NT2/D1 (cell line): ENCODE measurements at regions not wholly inside any gene's neighbourhood (a gene's known extent, or its start where the extent isn't known, plus 50 kb on each side); places are given as distances from the start of the nearest gene placed in this dataset.
A peak's percentile ranks its signal among the peaks of the same experiment; 100 is the strongest.
"Not testable (repeated sequence)": the region's sequence is repeated elsewhere in the genome, so short reads cannot be mapped to it uniquely, and the experiment has no call there.

ENCODE experiments used
- DNase-seq: peaks from one replicate; pipeline ENCODE4 v3.0.0-alpha.2; 2011; ENCODE audit warnings: low read depth, low spot score
- H3K27me3 ChIP-seq: 2 replicates; pipeline ENCODE4 v1.6.0; 2011; ENCODE audit warnings: mild to moderate bottlenecking; ENCODE audit not compliant: insufficient read length, insufficient read depth
- H3K36me3 ChIP-seq: 2 replicates; pipeline ENCODE4 v1.6.1; 2011; ENCODE audit warnings: mild to moderate bottlenecking, low read length, mixed read lengths; ENCODE audit not compliant: insufficient read depth, insufficient read length
- H3K4me1 ChIP-seq: 2 replicates; pipeline ENCODE4 v1.5.1; 2011; ENCODE audit not compliant: insufficient read depth, insufficient read length
- H3K4me3 ChIP-seq: 2 replicates; pipeline ENCODE4 v1.5.1; 2011; ENCODE audit warnings: low read depth; ENCODE audit not compliant: insufficient read length
- H3K9ac ChIP-seq: 2 replicates; pipeline ENCODE4 v1.6.0; 2011; ENCODE audit warnings: low read depth; ENCODE audit not compliant: insufficient read length
- H3K9me3 ChIP-seq: 2 replicates; pipeline ENCODE4 v1.5.1; 2011; ENCODE audit warnings: mild to moderate bottlenecking, low read length; ENCODE audit not compliant: insufficient read depth
- SUZ12 ChIP-seq: IDR thresholded peaks from 2 replicates; pipeline ENCODE4 v1.6.1; 2011; ENCODE audit not compliant: insufficient read length, insufficient read depth; ENCODE audit errors: extremely low read depth
- YY1 ChIP-seq: IDR thresholded peaks from 2 replicates; pipeline ENCODE4 v1.6.1; 2011; ENCODE audit not compliant: insufficient read length, insufficient read depth
- ZNF274 ChIP-seq: IDR thresholded peaks from 2 replicates; pipeline ENCODE4 v1.6.1; 2011; ENCODE audit warnings: mild to moderate bottlenecking, low read depth, low read length

GRCh38 chr7:97280950-97281349, 163.5 kb downstream of the SDHAF3 start:
- TF ChIP-seq YY1 (no peak), SUZ12 (no peak), ZNF274 (no peak)
- Histone ChIP-seq H3K4me1 (no peaks in the 10 kb centered on the region), H3K9me3 (no peaks in the 10 kb centered on the region), H3K27me3 (no peaks in the 10 kb centered on the region), H3K4me3 (no peak overlapping the region), H3K9ac (no peak overlapping the region), H3K36me3 (no peaks in the 10 kb centered on the region)
- DNase-seq = no peak

- no peak overlapping the region for H3K4me3 ChIP-seq
- no peaks in the 10 kb centered on the region for H3K4me1 ChIP-seq
- no peaks in the 10 kb centered on the region for H3K9me3 ChIP-seq
- no peak for DNase-seq
- H3K36me3 ChIP-seq = no peaks in the 10 kb centered on the region
- H3K27me3 ChIP-seq = no peaks in the 10 kb centered on the region
- TF ChIP-seq ZNF274 (no peak), SUZ12 (no peak), YY1 (no peak)
- no peak overlapping the region for H3K9ac ChIP-seq
Measured at GRCh38 chr7:97285348-97285747, 167.8 kb downstream of the SDHAF3 start.

GRCh38 chr7:97293031-97293430, 175.5 kb downstream of the SDHAF3 start:
- no peak for DNase-seq
- Histone ChIP-seq H3K27me3 (no peaks in the 10 kb centered on the region), H3K4me3 (no peak overlapping the region), H3K4me1 (no peaks in the 10 kb centered on the region), H3K36me3 (no peaks in the 10 kb centered on the region), H3K9me3 (no peaks in the 10 kb centered on the region), H3K9ac (no peak overlapping the region)
- TF ChIP-seq YY1 (no peak), SUZ12 (no peak), ZNF274 (no peak)

GRCh38 chr7:97298561-97298960, 181.1 kb downstream of the SDHAF3 start:
- H3K4me3 ChIP-seq = no peak overlapping the region
- TF ChIP-seq ZNF274 (no peak), SUZ12 (no peak), YY1 (no peak)
- H3K36me3 ChIP-seq = no peaks in the 10 kb centered on the region
- no peaks in the 10 kb centered on the region for H3K9me3 ChIP-seq
- H3K27me3 ChIP-seq = no peaks in the 10 kb centered on the region
- H3K4me1 ChIP-seq = no peaks in the 10 kb centered on the region
- DNase-seq = no peak
- no peak overlapping the region for H3K9ac ChIP-seq

GRCh38 chr7:97305589-97305988, 188.1 kb downstream of the SDHAF3 start:
- no peak for DNase-seq
- Histone ChIP-seq H3K27me3 (no peaks in the 10 kb centered on the region), H3K9ac (no peak overlapping the region), H3K4me3 (no peak overlapping the region), H3K9me3 (no peaks in the 10 kb centered on the region), H3K36me3 (no peaks in the 10 kb centered on the region), H3K4me1 (no peaks in the 10 kb centered on the region)
- TF ChIP-seq SUZ12 = no peak
- TF ChIP-seq YY1 = no peak
- no peak for TF ChIP-seq ZNF274

GRCh38 chr7:97307521-97308108, 190.1 kb downstream of the SDHAF3 start:
- Histone ChIP-seq H3K36me3 (no peaks in the 10 kb centered on the region), H3K9me3 (no peaks in the 10 kb centered on the region), H3K4me3 (no peak overlapping the region), H3K9ac (no peak overlapping the region), H3K27me3 (no peaks in the 10 kb centered on the region), H3K4me1 (no peaks in the 10 kb centered on the region)
- DNase-seq = no peak
- TF ChIP-seq SUZ12 (no peak), ZNF274 (no peak), YY1 (no peak)

GRCh38 chr7:97313900-97314299, 196.4 kb downstream of the SDHAF3 start:
- TF ChIP-seq ZNF274 (no peak), YY1 (no peak), SUZ12 (no peak)
- Histone ChIP-seq H3K4me3 (no peak overlapping the region), H3K9ac (no peak overlapping the region)

GRCh38 chr7:97317575-97317974, 200.1 kb downstream of the SDHAF3 start:
- TF ChIP-seq YY1 (no peak), ZNF274 (no peak), SUZ12 (no peak)
- H3K9me3 ChIP-seq = no peaks in the 10 kb centered on the region; the same call in 1 of the 2 replicates
- H3K4me1 ChIP-seq = no peaks in the 10 kb centered on the region
- no peaks in the 10 kb centered on the region for H3K27me3 ChIP-seq
- H3K9ac ChIP-seq = no peak overlapping the region
- H3K4me3 ChIP-seq = no peak overlapping the region
- no peaks in the 10 kb centered on the region for H3K36me3 ChIP-seq
- no peak for DNase-seq

More at GRCh38 chr7:97313900-97314299, 196.4 kb downstream of the SDHAF3 start:
- peak; percentile 54 for DNase-seq
- Histone ChIP-seq H3K4me1 (no peaks in the 10 kb centered on the region), H3K36me3 (no peaks in the 10 kb centered on the region), H3K9me3 (no peaks in the 10 kb centered on the region; the same call in 1 of the 2 replicates), H3K27me3 (no peaks in the 10 kb centered on the region)

- not testable (repeated sequence) for H3K4me3 ChIP-seq, H3K9ac ChIP-seq, H3K9me3 ChIP-seq, H3K4me1 ChIP-seq, H3K36me3 ChIP-seq, H3K27me3 ChIP-seq, DNase-seq
Measured at GRCh38 chr7:97329871-97330270, 212.4 kb downstream of the SDHAF3 start.
